HG03565 (cell line): ENCODE measurements at regions not wholly inside any gene's neighbourhood (a gene's known extent, or its start where the extent isn't known, plus 50 kb on each side); places are given as distances from the start of the nearest gene placed in this dataset.
A peak's percentile ranks its signal among the peaks of the same experiment; 100 is the strongest.

Experiments
- ATAC-seq: cut with Tn5 transposase; IDR thresholded peaks from one replicate; pipeline ENCODE4 v1.9.1; 2021; ENCODE audit warnings: mild to moderate bottlenecking, moderate library complexity; ENCODE audit not compliant: unreplicated experiment

DNA sequence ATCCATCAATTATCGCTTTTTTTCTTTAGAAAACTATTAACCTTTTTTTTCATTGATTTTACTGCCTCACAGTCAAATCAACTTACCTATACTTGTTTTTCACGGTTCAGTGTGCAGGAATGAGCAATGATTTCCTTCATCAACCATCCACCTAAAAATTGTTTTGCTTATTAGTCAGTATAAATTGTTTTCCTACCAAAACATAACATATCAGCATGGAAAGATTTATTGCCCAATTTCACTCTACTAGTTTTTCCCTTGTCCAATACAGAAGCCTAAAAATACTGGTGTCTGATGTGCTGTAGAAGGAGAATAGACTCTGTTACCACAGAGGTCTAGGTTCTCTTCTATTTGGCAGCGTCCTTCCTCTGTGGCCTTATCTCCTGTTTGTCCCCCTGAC, 558.2 kb upstream of the CITED2 start:
- ATAC-seq, result no peak

GRCh38 chr6:139931747-139932146, 557.3 kb upstream of the CITED2 start:
- no peak for ATAC-seq

DNA sequence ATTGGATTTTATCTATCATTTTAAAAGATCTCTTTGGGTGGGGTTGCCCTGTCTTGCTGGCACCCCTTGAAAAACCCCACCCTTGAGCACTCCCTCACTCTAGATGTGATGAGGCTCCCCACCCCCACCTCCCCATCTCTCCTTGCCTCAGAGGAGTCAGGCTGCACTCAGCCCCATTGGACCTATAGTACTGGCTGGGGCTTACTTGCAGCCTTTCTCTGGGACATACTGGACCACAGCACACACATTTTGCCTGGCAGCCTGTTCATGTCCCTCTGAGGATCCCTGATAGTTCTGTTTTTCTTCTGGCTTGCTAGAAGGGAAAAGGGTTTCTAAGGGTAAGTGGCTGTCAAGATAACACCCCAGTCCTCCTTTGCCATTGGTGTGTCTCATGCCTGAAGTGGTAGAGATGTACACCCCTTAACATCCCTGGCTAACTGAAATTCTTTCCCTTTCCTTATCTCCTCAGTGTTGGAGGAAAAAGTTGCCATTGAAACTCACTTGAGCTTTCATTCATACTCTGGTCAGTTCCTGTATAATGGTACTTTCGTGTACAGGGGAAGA, 553.4 kb upstream of the CITED2 start:
- no peak for ATAC-seq

- ATAC-seq, result no peak
Observed at GRCh38 chr6:139927236-139927635, 552.8 kb upstream of the CITED2 start.

DNA sequence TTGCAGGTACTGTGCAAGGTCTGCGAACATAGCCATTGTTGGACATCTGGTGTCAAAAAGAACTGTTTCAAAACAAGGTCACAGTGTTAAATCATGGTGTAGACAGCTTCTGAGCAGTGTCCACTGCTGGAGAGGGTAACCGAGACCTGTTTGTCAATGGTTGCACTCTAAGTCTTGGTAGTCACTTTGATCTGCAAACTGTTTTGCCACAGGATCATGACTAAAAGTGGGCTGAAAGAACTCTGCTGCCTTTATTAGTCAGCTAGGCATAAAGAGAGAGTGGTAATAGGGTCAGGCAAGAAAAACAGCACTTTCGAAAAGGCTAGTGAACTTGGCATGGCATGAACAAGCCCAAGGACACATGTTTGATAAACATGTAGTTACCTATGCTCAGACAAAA, 552.3 kb upstream of the CITED2 start:
- no peak for ATAC-seq

- ATAC-seq, result no peak
Observed at GRCh38 chr6:139925894-139926641, 551.6 kb upstream of the CITED2 start.

DNA sequence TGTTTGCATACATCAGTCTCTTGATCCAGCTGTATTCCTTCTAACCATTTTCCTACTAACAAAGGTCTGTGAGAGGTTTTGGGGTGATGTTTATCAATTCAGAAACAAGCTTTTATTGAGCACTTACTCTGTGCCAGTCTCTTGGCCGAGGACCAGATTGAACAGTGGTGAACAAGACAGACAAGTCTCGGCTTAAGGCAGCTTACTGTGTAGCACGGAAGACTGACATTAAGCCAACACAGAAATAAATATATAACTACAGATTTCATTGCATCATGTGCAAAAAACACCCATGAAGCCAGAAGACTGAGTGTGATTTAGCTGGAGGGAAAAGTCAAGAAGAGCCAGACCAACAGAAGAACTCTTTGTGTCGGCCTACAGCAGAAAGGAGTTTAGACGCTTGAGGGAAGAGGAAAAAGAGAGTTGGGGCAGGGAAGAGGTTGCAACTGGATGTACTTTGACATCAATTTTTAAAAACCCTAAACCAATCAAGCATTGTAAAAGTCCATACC, 549.6 kb upstream of the CITED2 start:
- no peak for ATAC-seq

DNA sequence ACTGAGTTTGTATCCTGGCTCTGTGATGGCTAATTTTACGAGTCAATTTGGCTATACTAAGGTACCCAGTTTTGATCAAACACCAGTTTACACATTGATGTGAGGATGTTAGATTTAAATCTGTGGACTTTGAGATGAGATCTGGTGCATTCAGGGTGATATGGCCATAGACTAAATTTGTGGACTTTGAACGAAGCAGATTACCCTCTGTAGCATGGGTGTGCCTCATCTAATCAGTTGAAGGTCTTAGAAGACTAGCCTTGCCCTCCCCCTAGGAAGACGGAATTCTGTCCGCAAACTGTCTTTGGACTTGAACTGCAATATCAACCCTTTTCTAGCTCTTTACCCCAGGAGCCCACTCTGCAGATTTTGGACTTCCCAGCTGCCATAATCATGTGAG, 547.8 kb upstream of the CITED2 start:
- ATAC-seq, result no peak

DNA sequence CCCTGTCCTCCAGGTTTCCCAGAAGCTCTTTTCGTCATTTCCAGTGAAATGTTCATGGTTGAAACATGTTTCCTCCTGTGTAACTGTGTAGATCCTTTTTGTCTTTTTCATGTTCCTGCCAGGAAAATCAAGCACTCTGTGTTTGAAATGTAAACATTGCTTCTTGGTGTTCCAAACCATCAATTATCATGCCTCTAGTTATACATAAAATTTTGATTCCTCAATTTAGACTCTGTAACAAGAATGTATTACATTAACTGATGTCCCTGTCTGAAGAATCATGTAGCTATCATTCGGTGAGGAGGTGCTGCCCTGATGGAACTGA, 546.3 kb upstream of the CITED2 start:
- no peak for ATAC-seq

GRCh38 chr6:139920027-139920775, 545.8 kb upstream of the CITED2 start:
- ATAC-seq, result no peak

DNA sequence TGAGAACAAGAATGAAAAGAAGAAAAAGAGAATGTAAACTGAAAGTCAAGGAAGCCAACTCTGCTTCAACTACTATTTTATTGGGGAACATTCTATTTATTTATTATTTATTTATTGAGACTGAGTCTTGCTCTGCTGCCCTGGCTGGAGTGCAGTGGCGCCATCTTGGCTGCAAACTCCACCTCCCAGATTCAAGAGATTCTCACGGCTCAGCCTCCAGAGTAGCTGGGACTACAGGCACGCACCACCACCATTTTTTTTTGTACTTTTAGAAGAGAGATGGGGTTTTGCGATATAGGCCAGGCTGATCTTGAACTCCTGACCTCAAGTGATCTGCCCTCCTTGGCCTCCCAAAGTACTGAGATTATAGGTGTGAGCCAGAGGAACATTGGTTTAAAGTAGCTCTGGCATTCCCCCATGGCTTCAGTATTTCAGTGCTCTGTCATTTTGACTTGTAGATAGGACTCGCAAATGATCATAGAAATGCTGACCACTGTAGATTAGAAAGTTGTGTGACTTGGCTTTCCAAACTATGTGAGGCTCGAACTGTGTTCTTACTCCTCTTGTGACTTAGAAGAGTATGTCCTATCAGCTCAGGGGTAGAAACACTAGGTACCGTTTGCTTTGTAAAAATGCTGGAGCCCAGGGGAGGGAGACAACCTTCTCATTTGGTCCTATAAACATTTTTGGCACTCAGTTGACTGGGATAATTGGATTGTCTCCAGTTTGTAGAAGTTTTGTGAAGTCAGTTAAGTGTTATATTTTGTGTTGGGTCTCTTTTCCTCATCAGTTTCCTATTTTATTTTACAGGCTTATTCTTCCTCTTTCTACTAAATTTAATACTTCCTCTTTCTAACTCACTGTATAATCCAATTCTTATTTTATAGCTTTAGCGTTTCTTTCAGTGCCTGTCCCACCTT, 544.9 kb upstream of the CITED2 start:
- ATAC-seq, result no peak

- ATAC-seq, result no peak
Observed at GRCh38 chr6:139917951-139918630, 543.6 kb upstream of the CITED2 start.

DNA sequence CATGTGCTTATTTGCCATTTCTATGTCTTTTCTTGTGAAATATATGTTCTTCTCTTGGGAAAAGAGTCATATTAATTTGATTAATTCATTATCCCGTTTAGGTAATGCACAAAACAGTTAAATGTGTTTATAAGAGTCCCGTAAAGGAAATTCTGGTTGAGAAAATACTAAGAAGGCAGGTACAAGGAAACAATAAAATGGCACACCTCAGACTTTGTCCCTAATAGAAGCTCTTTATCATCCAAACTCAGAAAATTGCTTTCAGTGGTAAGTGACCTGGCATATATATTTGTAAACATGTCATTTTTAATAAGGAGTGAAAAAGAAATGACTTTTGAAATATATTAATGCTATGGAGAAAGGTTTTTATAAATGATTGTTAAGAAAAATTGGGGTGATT, 540.5 kb upstream of the CITED2 start:
- ATAC-seq, result no peak

GRCh38 chr6:139912735-139913400, 538.4 kb upstream of the CITED2 start:
- no peak for ATAC-seq

GRCh38 chr6:139909992-139910391, 535.5 kb upstream of the CITED2 start:
- no peak for ATAC-seq

DNA sequence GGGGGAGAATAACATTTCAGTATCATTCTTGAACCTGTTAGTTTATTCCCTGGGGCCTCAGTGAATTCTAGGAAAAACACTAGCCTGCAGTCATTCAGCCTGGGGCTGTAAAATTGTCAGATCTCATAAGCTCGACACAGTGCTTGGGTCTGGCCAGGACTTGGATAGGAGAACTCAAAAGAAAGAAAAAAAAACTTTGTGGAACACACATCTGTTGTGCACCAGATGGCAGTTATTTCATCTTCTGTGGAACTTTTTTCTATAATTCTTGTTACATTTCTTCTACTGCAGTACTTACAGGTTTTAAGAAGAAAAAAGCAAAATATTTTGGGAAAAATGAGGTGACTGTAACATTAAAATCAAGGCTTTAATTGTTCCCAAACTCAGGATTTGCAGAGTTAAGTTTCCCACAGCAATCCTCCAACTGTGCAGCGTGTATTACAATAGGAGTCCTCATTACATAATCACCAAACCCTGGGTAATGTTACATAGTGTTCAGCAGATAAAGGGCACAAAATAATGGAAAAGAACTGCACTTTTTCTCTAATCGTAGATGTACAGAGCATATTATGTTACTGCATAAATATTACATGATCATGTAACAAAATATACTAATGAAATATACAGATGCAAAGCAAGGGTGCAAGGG, 531.1 kb upstream of the CITED2 start:
- no peak for ATAC-seq

GRCh38 chr6:139904568-139904967, 530.1 kb upstream of the CITED2 start:
- no peak for ATAC-seq

- ATAC-seq, result peak; percentile 15
Observed at GRCh38 chr6:139904158-139904533, 529.7 kb upstream of the CITED2 start.

GRCh38 chr6:139903411-139904157, 529.1 kb upstream of the CITED2 start:
- ATAC-seq, result peak; percentile 96
